ENCODE measurements at regions not wholly inside any gene's neighbourhood (a gene's known extent, or its start where the extent isn't known, plus 50 kb on each side); places are given as distances from the start of the nearest gene placed in this dataset.

GRCh38 chr2:105522645-105523044 is 123.8 kb upstream of the FHL2 start:
- peaks cover 4% of the 10 kb centered on the region for H3K9me3 ChIP-seq (ENCODE audit: insufficient read depth, low read depth, low read length)
- H4K8ac ChIP-seq (ENCODE audit: low read depth, low read length): no peak overlapping the region
- H3K79me1 ChIP-seq (ENCODE audit: low read length): no peaks in the 10 kb centered on the region
- no peaks in the 10 kb centered on the region for H3K4me1 ChIP-seq (ENCODE audit: control insufficient read depth in 1 of 2, insufficient read depth in 2 of 2, low read length in 2 of 2)
- H3K4ac ChIP-seq (ENCODE audit: low read depth, low read length): no peak overlapping the region
- H3K36me3 ChIP-seq (ENCODE audit: control insufficient read depth in 1 of 2, insufficient read depth in 2 of 2, low read length in 2 of 2): no peaks in the 10 kb centered on the region
- DNase-seq: peak; percentile 71 to 90
- no peak overlapping the region for H3K4me2 ChIP-seq (ENCODE audit: low read length)
- H3K9ac ChIP-seq (ENCODE audit: low read length): no peak overlapping the region
- H2AK5ac ChIP-seq (ENCODE audit: low read length): no peak overlapping the region
- no peak overlapping the region for H3K14ac ChIP-seq (ENCODE audit: low read length)
- no peak overlapping the region for H3K27ac ChIP-seq (ENCODE audit: low read depth, low read length)
- no CpG with 5 or more reads among the region's 4 CpGs for WGBS (ENCODE audit: extremely low coverage, insufficient coverage, insufficient read length)
- no peak overlapping the region for H3K4me3 ChIP-seq (ENCODE audit: low read depth, low read length)
- no peaks in the 10 kb centered on the region for H3K27me3 ChIP-seq (ENCODE audit: insufficient read depth, low read length)
- H4K12ac ChIP-seq (ENCODE audit: low read depth, low read length): no peak overlapping the region
- H4K91ac ChIP-seq (ENCODE audit: low read depth, low read length): no peak overlapping the region
- no peak overlapping the region for H3K18ac ChIP-seq (ENCODE audit: low read length)
- H2BK5ac ChIP-seq (ENCODE audit: low read depth, low read length, poor library complexity): no peak overlapping the region
- no peak overlapping the region for H2AFZ ChIP-seq (ENCODE audit: insufficient read depth, low read length, poor library complexity)
- no peak overlapping the region for H2BK120ac ChIP-seq (ENCODE audit: insufficient read depth, low read length, poor library complexity)
- H3K23ac ChIP-seq (ENCODE audit: low read length): no peak overlapping the region
- H2BK12ac ChIP-seq (ENCODE audit: low read length): no peak overlapping the region
- H3K79me2 ChIP-seq (ENCODE audit: control insufficient read depth, insufficient read depth, low read length, poor library complexity): no peaks in the 10 kb centered on the region

GRCh38 chr2:105521616-105522015 is 122.8 kb upstream of the FHL2 start:
- H3K4me1 ChIP-seq (ENCODE audit: control insufficient read depth in 1 of 2, insufficient read depth in 2 of 2, low read length in 2 of 2): no peaks in the 10 kb centered on the region
- H3K9me3 ChIP-seq (ENCODE audit: insufficient read depth, low read depth, low read length): peaks cover 4% of the 10 kb centered on the region
- no peaks in the 10 kb centered on the region for H3K27me3 ChIP-seq (ENCODE audit: insufficient read depth, low read length)
- H3K9ac ChIP-seq (ENCODE audit: low read length): no peak overlapping the region
- no peaks in the 10 kb centered on the region for H3K36me3 ChIP-seq (ENCODE audit: control insufficient read depth in 1 of 2, insufficient read depth in 2 of 2, low read length in 2 of 2)
- no peak overlapping the region for H2BK12ac ChIP-seq (ENCODE audit: low read length)
- H2BK5ac ChIP-seq (ENCODE audit: low read depth, low read length, poor library complexity): no peak overlapping the region
- no peak overlapping the region for H2BK120ac ChIP-seq (ENCODE audit: insufficient read depth, low read length, poor library complexity)
- H3K4ac ChIP-seq (ENCODE audit: low read depth, low read length): no peak overlapping the region
- no peaks in the 10 kb centered on the region for H3K79me1 ChIP-seq (ENCODE audit: low read length)
- H3K79me2 ChIP-seq (ENCODE audit: control insufficient read depth, insufficient read depth, low read length, poor library complexity): no peaks in the 10 kb centered on the region
- H2AK5ac ChIP-seq (ENCODE audit: low read length): no peak overlapping the region
- H3K4me3 ChIP-seq (ENCODE audit: low read depth, low read length): no peak overlapping the region
- DNase-seq: peak; percentile 82 to 90
- H3K23ac ChIP-seq (ENCODE audit: low read length): no peak overlapping the region
- no peak overlapping the region for H2AFZ ChIP-seq (ENCODE audit: insufficient read depth, low read length, poor library complexity)
- H3K14ac ChIP-seq (ENCODE audit: low read length): no peak overlapping the region
- H4K12ac ChIP-seq (ENCODE audit: low read depth, low read length): no peak overlapping the region
- H3K18ac ChIP-seq (ENCODE audit: low read length): no peak overlapping the region
- no peak overlapping the region for H4K91ac ChIP-seq (ENCODE audit: low read depth, low read length)
- WGBS (ENCODE audit: extremely low coverage, insufficient coverage, insufficient read length): no CpG with 5 or more reads among the region's 6 CpGs
- H3K4me2 ChIP-seq (ENCODE audit: low read length): no peak overlapping the region
- no peak overlapping the region for H3K27ac ChIP-seq (ENCODE audit: low read depth, low read length)
- H4K8ac ChIP-seq (ENCODE audit: low read depth, low read length): no peak overlapping the region

- no peak overlapping the region for H2BK5ac ChIP-seq (ENCODE audit: low read depth, low read length, poor library complexity)
- H3K36me3 ChIP-seq (ENCODE audit: control insufficient read depth in 1 of 2, insufficient read depth in 2 of 2, low read length in 2 of 2): no peaks in the 10 kb centered on the region
- H3K79me2 ChIP-seq (ENCODE audit: control insufficient read depth, insufficient read depth, low read length, poor library complexity): no peaks in the 10 kb centered on the region
- no peaks in the 10 kb centered on the region for H3K79me1 ChIP-seq (ENCODE audit: low read length)
- no peak overlapping the region for H3K4me3 ChIP-seq (ENCODE audit: low read depth, low read length)
- H2BK120ac ChIP-seq (ENCODE audit: insufficient read depth, low read length, poor library complexity): no peak overlapping the region
- H4K91ac ChIP-seq (ENCODE audit: low read depth, low read length): no peak overlapping the region
- H3K18ac ChIP-seq (ENCODE audit: low read length): no peak overlapping the region
- H3K4me1 ChIP-seq (ENCODE audit: control insufficient read depth in 1 of 2, insufficient read depth in 2 of 2, low read length in 2 of 2): no peaks in the 10 kb centered on the region
- no peak overlapping the region for H2AK5ac ChIP-seq (ENCODE audit: low read length)
- no peak overlapping the region for H3K23ac ChIP-seq (ENCODE audit: low read length)
- no peak overlapping the region for H2AFZ ChIP-seq (ENCODE audit: insufficient read depth, low read length, poor library complexity)
- H3K4me2 ChIP-seq (ENCODE audit: low read length): no peak overlapping the region
- no peak overlapping the region for H3K4ac ChIP-seq (ENCODE audit: low read depth, low read length)
- no peak overlapping the region for H3K14ac ChIP-seq (ENCODE audit: low read length)
- no peak overlapping the region for H4K8ac ChIP-seq (ENCODE audit: low read depth, low read length)
- H3K27ac ChIP-seq (ENCODE audit: low read depth, low read length): no peak overlapping the region
- no peak overlapping the region for H2BK12ac ChIP-seq (ENCODE audit: low read length)
- DNase-seq: peak in 1 of 2 donors; percentile 86
- H4K12ac ChIP-seq (ENCODE audit: low read depth, low read length): no peak overlapping the region
- no peaks in the 10 kb centered on the region for H3K27me3 ChIP-seq (ENCODE audit: insufficient read depth, low read length)
- no CpG with 5 or more reads among the region's 1 CpG for WGBS (ENCODE audit: extremely low coverage, insufficient coverage, insufficient read length)
- H3K9ac ChIP-seq (ENCODE audit: low read length): no peak overlapping the region
- peaks cover 4% of the 10 kb centered on the region for H3K9me3 ChIP-seq (ENCODE audit: insufficient read depth, low read depth, low read length)
Measured at GRCh38 chr2:105521176-105521575, 122.3 kb upstream of the FHL2 start.

- H3K4me2 ChIP-seq (ENCODE audit: low read length): no peak overlapping the region
- no peak overlapping the region for H2AK5ac ChIP-seq (ENCODE audit: low read length)
- no peak overlapping the region for H4K8ac ChIP-seq (ENCODE audit: low read depth, low read length)
- H3K79me2 ChIP-seq (ENCODE audit: control insufficient read depth, insufficient read depth, low read length, poor library complexity): no peaks in the 10 kb centered on the region
- H3K14ac ChIP-seq (ENCODE audit: low read length): no peak overlapping the region
- H4K91ac ChIP-seq (ENCODE audit: low read depth, low read length): no peak overlapping the region
- no CpG with 5 or more reads among the region's 3 CpGs for WGBS (ENCODE audit: extremely low coverage, insufficient coverage, insufficient read length)
- H3K18ac ChIP-seq (ENCODE audit: low read length): no peak overlapping the region
- DNase-seq: no peak
- no peak overlapping the region for H3K9ac ChIP-seq (ENCODE audit: low read length)
- no peaks in the 10 kb centered on the region for H3K27me3 ChIP-seq (ENCODE audit: insufficient read depth, low read length)
- H3K4me1 ChIP-seq (ENCODE audit: control insufficient read depth in 1 of 2, insufficient read depth in 2 of 2, low read length in 2 of 2): no peaks in the 10 kb centered on the region
- H2BK5ac ChIP-seq (ENCODE audit: low read depth, low read length, poor library complexity): no peak overlapping the region
- H3K4me3 ChIP-seq (ENCODE audit: low read depth, low read length): no peak overlapping the region
- no peak overlapping the region for H2BK12ac ChIP-seq (ENCODE audit: low read length)
- peaks cover 4% of the 10 kb centered on the region for H3K9me3 ChIP-seq (ENCODE audit: insufficient read depth, low read depth, low read length)
- H3K79me1 ChIP-seq (ENCODE audit: low read length): no peaks in the 10 kb centered on the region
- no peak overlapping the region for H4K12ac ChIP-seq (ENCODE audit: low read depth, low read length)
- H2AFZ ChIP-seq (ENCODE audit: insufficient read depth, low read length, poor library complexity): no peak overlapping the region
- H3K4ac ChIP-seq (ENCODE audit: low read depth, low read length): no peak overlapping the region
- no peak overlapping the region for H3K23ac ChIP-seq (ENCODE audit: low read length)
- H3K27ac ChIP-seq (ENCODE audit: low read depth, low read length): no peak overlapping the region
- no peaks in the 10 kb centered on the region for H3K36me3 ChIP-seq (ENCODE audit: control insufficient read depth in 1 of 2, insufficient read depth in 2 of 2, low read length in 2 of 2)
- no peak overlapping the region for H2BK120ac ChIP-seq (ENCODE audit: insufficient read depth, low read length, poor library complexity)
Measured at GRCh38 chr2:105519516-105519915, 120.7 kb upstream of the FHL2 start.

All from trophoblast cell (in vitro differentiated cells and primary cell).